IMR-90 (cell line): ENCODE measurements at regions not wholly inside any gene's neighbourhood (a gene's known extent, or its start where the extent isn't known, plus 50 kb on each side); places are given as distances from the start of the nearest gene placed in this dataset.

Source experiments
- CTCF ChIP-seq: conservative IDR thresholded peaks from 2 replicates; pipeline ENCODE4 v1.5.1; 2012; ENCODE audit warnings: mild to moderate bottlenecking, low read depth, low read length, improper control_type of control experiment
- ELK1 ChIP-seq: fragments of 150-350 bp; IDR thresholded peaks from 2 replicates; pipeline ENCODE4 v1.6.1; 2016; ENCODE audit warnings: low read depth, mild to moderate bottlenecking, low read length, moderate library complexity, borderline replicate concordance
- FOS ChIP-seq: fragments of 150-350 bp; IDR thresholded peaks from 2 replicates; pipeline ENCODE4 v1.6.1; 2016; ENCODE audit warnings: low read depth, low read length
- MAZ ChIP-seq: IDR thresholded peaks from 2 replicates; pipeline ENCODE4 v1.6.1; 2012; ENCODE audit warnings: low read depth, mild to moderate bottlenecking, low read length, improper control_type of control experiment, moderate library complexity, borderline replicate concordance
- MXI1 ChIP-seq: IDR thresholded peaks from 2 replicates; pipeline ENCODE4 v1.6.1; 2012; ENCODE audit warnings: low read depth, mild to moderate bottlenecking, low read length, moderate library complexity, borderline replicate concordance
- POLR2A ChIP-seq: IDR thresholded peaks from 2 replicates; pipeline ENCODE4 v1.6.1; 2012; ENCODE audit warnings: mild to moderate bottlenecking, low read depth, low read length

GRCh38 chr12:130242506-130242905 is 80.2 kb downstream of the FZD10 start:
- TF ChIP-seq CTCF (no peak), FOS (no peak), ELK1 (no peak), MXI1 (no peak), POLR2A (no peak), MAZ (no peak)
